ENCODE measurements at regions not wholly inside any gene's neighbourhood (a gene's known extent, or its start where the extent isn't known, plus 50 kb on each side); places are given as distances from the start of the nearest gene placed in this dataset.

- DNase-seq: no peak
Observed at GRCh38 chr6:76347539-76347938, 275.1 kb upstream of the IMPG1 start.

GRCh38 chr6:76342611-76343160, 270.2 kb upstream of the IMPG1 start:
- no peak for DNase-seq

DNA sequence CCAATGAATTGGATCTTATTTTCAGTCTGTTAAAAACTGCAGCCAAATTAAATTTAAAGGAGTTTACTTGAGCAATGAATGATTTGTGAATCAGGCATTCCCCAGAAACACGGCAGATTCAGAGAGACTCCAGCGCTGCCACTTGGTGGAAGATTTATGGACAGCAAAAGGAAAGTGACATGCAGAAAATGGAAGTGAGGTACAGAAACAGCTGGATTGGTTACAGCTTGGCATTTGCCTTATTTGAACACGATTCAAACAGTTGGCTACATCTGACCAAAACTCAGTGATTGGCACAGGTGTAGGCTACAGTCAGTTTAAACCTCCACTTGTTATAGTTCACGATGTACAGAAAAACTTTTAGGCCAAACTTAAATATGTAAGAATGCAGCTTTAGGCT, 257.6 kb upstream of the IMPG1 start:
- no peak for DNase-seq

DNA sequence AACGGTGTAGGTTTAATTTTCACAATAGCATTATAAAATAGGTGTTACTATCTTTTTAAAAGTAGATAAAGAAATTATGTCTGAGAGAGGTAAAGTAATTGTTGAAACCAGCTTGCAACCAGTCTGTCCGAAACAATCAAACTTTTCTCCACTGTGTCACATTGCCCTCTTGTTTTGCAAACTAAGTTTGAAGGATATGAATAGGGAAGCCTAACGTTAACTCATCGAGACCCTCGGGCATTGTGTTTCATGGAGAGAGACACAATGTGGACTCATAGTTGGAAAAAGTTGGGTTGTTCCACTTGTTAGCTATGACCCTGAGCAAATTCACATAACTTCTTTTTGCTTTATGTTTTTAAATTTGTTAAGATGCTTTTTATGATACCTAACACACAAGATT, 254.4 kb upstream of the IMPG1 start:
- no peak for DNase-seq

All from NCI-H1105 treated with DMSO at 0.1 percent for 48 hours (cell line).